H9 (cell line): ENCODE measurements at regions not wholly inside any gene's neighbourhood (a gene's known extent, or its start where the extent isn't known, plus 50 kb on each side); places are given as distances from the start of the nearest gene placed in this dataset.

Source experiments
- DNase-seq: peaks from one replicate; pipeline ENCODE4 v3.0.0-alpha.2; 2017
- H2AFZ ChIP-seq: one replicate; pipeline ENCODE4 v1.6.1; 2013; ENCODE audit warnings: mild to moderate bottlenecking, low read length, control low read depth, moderate library complexity
- H2AK5ac ChIP-seq: 2 replicates; pipeline ENCODE4 v1.6.1; 2013; ENCODE audit warnings: low read length, control low read depth, mixed read lengths; ENCODE audit not compliant: insufficient read length
- H2BK120ac ChIP-seq: one replicate; pipeline ENCODE4 v1.6.1; 2013; ENCODE audit warnings: low read depth, mild to moderate bottlenecking, low read length, control low read depth, inconsistent platforms; ENCODE audit not compliant: poor library complexity, severe bottlenecking
- H2BK12ac ChIP-seq: 2 replicates; pipeline ENCODE4 v1.6.1; 2013; ENCODE audit warnings: low read length, control low read depth, mixed read lengths, low read depth; ENCODE audit not compliant: insufficient read length
- H2BK15ac ChIP-seq: 2 replicates; pipeline ENCODE4 v1.6.1; 2013; ENCODE audit warnings: low read depth, low read length, control low read depth
- H2BK20ac ChIP-seq: one replicate; pipeline ENCODE4 v1.6.1; 2013; ENCODE audit warnings: low read depth, mild to moderate bottlenecking, low read length, control low read depth, inconsistent platforms; ENCODE audit not compliant: poor library complexity, severe bottlenecking
- H2BK5ac ChIP-seq: 2 replicates; pipeline ENCODE4 v1.6.1; 2013; ENCODE audit warnings: low read length, control low read depth, mixed read lengths; ENCODE audit not compliant: insufficient read length
- H3K14ac ChIP-seq: 2 replicates; pipeline ENCODE4 v1.6.1; 2013; ENCODE audit warnings: low read length, control low read depth; ENCODE audit not compliant: insufficient read depth
- H3K18ac ChIP-seq: 2 replicates; pipeline ENCODE4 v1.6.1; 2013; ENCODE audit warnings: low read depth, mild to moderate bottlenecking, mixed read lengths, low read length, control low read depth; ENCODE audit not compliant: insufficient read length
- H3K23ac ChIP-seq: 2 replicates; pipeline ENCODE4 v1.6.1; 2013; ENCODE audit warnings: low read length, control low read depth, mixed read lengths, low read depth; ENCODE audit not compliant: insufficient read length
- H3K23me2 ChIP-seq: 2 replicates; pipeline ENCODE4 v1.6.1; 2013; ENCODE audit warnings: low read depth, mild to moderate bottlenecking, mixed read lengths, low read length, control low read depth; ENCODE audit not compliant: insufficient read length, poor library complexity, severe bottlenecking
- H3K27ac ChIP-seq: 2 replicates; pipeline ENCODE4 v1.5.1; 2013; ENCODE audit warnings: low read length, control low read depth, mixed read lengths, low read depth; ENCODE audit not compliant: insufficient read length
- H3K27me3 ChIP-seq: 2 replicates; pipeline ENCODE4 v1.6.1; 2013; ENCODE audit warnings: low read length, control low read depth, inconsistent platforms; ENCODE audit not compliant: insufficient read depth
- H3K4ac ChIP-seq: 2 replicates; pipeline ENCODE4 v1.6.1; 2013; ENCODE audit warnings: low read depth, mild to moderate bottlenecking, control low read depth, inconsistent platforms, low read length, moderate library complexity
- H3K4me1 ChIP-seq: 2 replicates; pipeline ENCODE4 v1.6.1; 2013; ENCODE audit warnings: low read length, control low read depth, inconsistent platforms; ENCODE audit not compliant: insufficient read depth
- H3K4me2 ChIP-seq: 2 replicates; pipeline ENCODE4 v1.6.1; 2013; ENCODE audit warnings: low read length, control low read depth, mixed read lengths; ENCODE audit not compliant: insufficient read length, insufficient read depth
- H3K56ac ChIP-seq: 2 replicates; pipeline ENCODE4 v1.6.1; 2013; ENCODE audit warnings: low read depth, mild to moderate bottlenecking, mixed read lengths, low read length, control low read depth; ENCODE audit not compliant: insufficient read length
- H3K79me1 ChIP-seq: 2 replicates; pipeline ENCODE4 v1.6.1; 2013; ENCODE audit warnings: low read depth, mild to moderate bottlenecking, moderate library complexity, low read length, control low read depth, inconsistent platforms; ENCODE audit not compliant: insufficient read depth, poor library complexity, severe bottlenecking
- H3K79me2 ChIP-seq: 2 replicates; pipeline ENCODE4 v1.6.1; 2013; ENCODE audit warnings: low read length, control low read depth, inconsistent platforms; ENCODE audit not compliant: insufficient read depth
- H3K9ac ChIP-seq: 2 replicates; pipeline ENCODE4 v1.6.1; 2013; ENCODE audit warnings: low read length, control low read depth, mixed read lengths; ENCODE audit not compliant: insufficient read length; ENCODE audit errors: extremely low read depth
- H3K9me3 ChIP-seq: one replicate; pipeline ENCODE4 v1.6.1; 2013; ENCODE audit warnings: low read depth, low read length, inconsistent platforms; ENCODE audit not compliant: control insufficient read depth
- H3T11ph ChIP-seq: one replicate; pipeline ENCODE4 v1.6.1; 2013; ENCODE audit warnings: mild to moderate bottlenecking, low read length, control low read depth, inconsistent platforms
- H4K20me1 ChIP-seq: one replicate; pipeline ENCODE4 v1.6.1; 2013; ENCODE audit not compliant: control insufficient read depth, insufficient read length, insufficient read depth
- H4K5ac ChIP-seq: 2 replicates; pipeline ENCODE4 v1.6.1; 2013; ENCODE audit warnings: low read depth, mild to moderate bottlenecking, mixed read lengths, low read length, control low read depth; ENCODE audit not compliant: insufficient read length
- H4K8ac ChIP-seq: replicated peaks from 2 replicates; pipeline ENCODE4 v1.6.1; 2013; ENCODE audit warnings: low read length, control low read depth, mixed read lengths, low read depth; ENCODE audit not compliant: insufficient read length
- H4K91ac ChIP-seq: 2 replicates; pipeline ENCODE4 v1.6.1; 2013; ENCODE audit warnings: low read depth, mild to moderate bottlenecking, moderate library complexity, mixed read lengths, low read length, control low read depth; ENCODE audit not compliant: insufficient read length
- H3K27ac Mint-ChIP-seq, 3 experiments: 2 replicates in 2 of 3; 3 replicates in 1 of 3; pipeline ENCODE4 v1.8.0; 2020 to 2021; ENCODE audit warnings: mixed read lengths in 3 of 3, mild to moderate bottlenecking in 1 of 3, moderate library complexity in 1 of 3
- H3K27me3 Mint-ChIP-seq: 2 replicates; pipeline ENCODE4 v1.8.0; 2021; ENCODE audit warnings: low read depth, mild to moderate bottlenecking, moderate library complexity, mixed read lengths
- H3K36me3 Mint-ChIP-seq, 3 experiments: 2 replicates in 2 of 3; 3 replicates in 1 of 3; pipeline ENCODE4 v1.8.0; 2020 to 2021; ENCODE audit warnings: low read depth in 3 of 3, mixed read lengths in 3 of 3; ENCODE audit not compliant: insufficient read depth in 1 of 3
- H3K4me1 Mint-ChIP-seq, 2 experiments: 2 replicates each; pipeline ENCODE4 v1.8.0; 2020; ENCODE audit warnings: mixed read lengths in 2 of 2
- H3K4me3 Mint-ChIP-seq, 2 experiments: 2 replicates in 1 of 2; 3 replicates in 1 of 2; pipeline ENCODE4 v1.8.0; 2020 to 2021; ENCODE audit warnings: mild to moderate bottlenecking in 2 of 2, mixed read lengths in 2 of 2, moderate library complexity in 1 of 2
- H3K9me3 Mint-ChIP-seq, 2 experiments: 2 replicates in 1 of 2; 3 replicates in 1 of 2; pipeline ENCODE4 v1.8.0; 2020; ENCODE audit warnings: mild to moderate bottlenecking in 2 of 2, mixed read lengths in 2 of 2, moderate library complexity in 1 of 2
- CTCF ChIP-seq: fragments of 200-600 bp; sonication (generic); conservative IDR thresholded peaks from 3 replicates; pipeline ENCODE4 v1.8.0; 2021; ENCODE audit warnings: antibody characterized with exemption, mild to moderate bottlenecking
- WGBS: extraction: QIAGEN DNeasy Blood & Tissue Kit; methylation state at CpG from one replicate; pipeline ENCODE4 v1.1.7; 2013; ENCODE audit warnings: missing lambda C conversion rate, low lambda C conversion rate, mixed read lengths; ENCODE audit not compliant: insufficient read length; ENCODE audit errors: extremely low coverage; 5-methylcytosine and 5-hydroxymethylcytosine counted together

- 100% methylated on average over 1 of the region's 3 CpGs for WGBS
Observed at GRCh38 chrX:43314525-43314924, 341.6 kb upstream of the MAOA start.

More at GRCh38 chrX:43314525-43314924, 341.6 kb upstream of the MAOA start:
- H4K8ac ChIP-seq = no peak overlapping the region
- no peak overlapping the region for H2AFZ ChIP-seq
- no peak overlapping the region for H3K23ac ChIP-seq
- no peak overlapping the region for H2BK15ac ChIP-seq
- no peaks in the 10 kb centered on the region for H3K79me1 ChIP-seq
- no peak overlapping the region for H3K14ac ChIP-seq
- Mint-ChIP-seq H3K27ac (no peak overlapping the region), H3K4me3 (no peak overlapping the region), H3K4me1 (peaks cover 4 to 9% of the 10 kb centered on the region in 2 experiments; a peak in 3 of 4 replicates), H3K9me3 (peaks cover 3 to 27% of the 10 kb centered on the region in 2 experiments; a peak in 4 of 5 replicates), H3K36me3 (no peaks in the 10 kb centered on the region; a peak in 3 of 7 replicates), H3K27me3 (no peaks in the 10 kb centered on the region)
- no peak for DNase-seq
- no peak overlapping the region for H2BK20ac ChIP-seq
- no peaks in the 10 kb centered on the region for H4K20me1 ChIP-seq
- H3K4me2 ChIP-seq = no peak overlapping the region
- no peaks in the 10 kb centered on the region for H3K4me1 ChIP-seq
- no peak overlapping the region for H4K91ac ChIP-seq
- H2AK5ac ChIP-seq = no peak overlapping the region
- H3K56ac ChIP-seq = no peak overlapping the region
- no peak overlapping the region for H2BK120ac ChIP-seq
- H2BK12ac ChIP-seq = no peak overlapping the region
- H3K27me3 ChIP-seq = no peaks in the 10 kb centered on the region
- no peak for TF ChIP-seq CTCF
- no peak overlapping the region for H3T11ph ChIP-seq
- no peak overlapping the region for H4K5ac ChIP-seq
- H3K4ac ChIP-seq = no peak overlapping the region
- no peak overlapping the region for H3K9ac ChIP-seq
- H3K18ac ChIP-seq = no peak overlapping the region
- no peak overlapping the region for H3K27ac ChIP-seq
- H3K9me3 ChIP-seq = no peaks in the 10 kb centered on the region
- no peaks in the 10 kb centered on the region for H3K23me2 ChIP-seq
- no peaks in the 10 kb centered on the region for H3K79me2 ChIP-seq
- H2BK5ac ChIP-seq = no peak overlapping the region
